DOHH2 (cell line): ENCODE measurements at regions not wholly inside any gene's neighbourhood (a gene's known extent, or its start where the extent isn't known, plus 50 kb on each side); places are given as distances from the start of the nearest gene placed in this dataset.

Experiments
- CTCF ChIP-seq: fragments of 200-600 bp; sonication (generic); IDR thresholded peaks from one replicate; pipeline ENCODE4 v1.5.1; 2014; ENCODE audit warnings: antibody characterized with exemption, mild to moderate bottlenecking, low read depth, low read length; ENCODE audit not compliant: poor library complexity, severe bottlenecking
- EZH2phosphoT487 ChIP-seq: fragments of 200-600 bp; sonication (generic); IDR thresholded peaks from 2 replicates; pipeline ENCODE4 v1.6.1; 2017; ENCODE audit warnings: borderline replicate concordance, mild to moderate bottlenecking, antibody characterized with exemption, low read length, moderate library complexity, mixed read lengths

GRCh38 chr9:78745331-78745730 is 448.4 kb downstream of the PSAT1 start:
- TF ChIP-seq CTCF (no peak), EZH2phosphoT487 (no peak)
